Hepatocyte (in vitro differentiated cells): ENCODE measurements at regions not wholly inside any gene's neighbourhood (a gene's known extent, or its start where the extent isn't known, plus 50 kb on each side); places are given as distances from the start of the nearest gene placed in this dataset.

Experiments
- CTCF ChIP-seq: fragments of 200-600 bp; sonication (generic); IDR thresholded peaks from 2 replicates; pipeline ENCODE4 v1.5.1; 2016; ENCODE audit warnings: antibody characterized with exemption, mild to moderate bottlenecking; ENCODE audit not compliant: poor library complexity
- EZH2 ChIP-seq: fragments of 200-600 bp; sonication (generic); IDR thresholded peaks from 2 replicates; pipeline ENCODE4 v1.6.1; 2016; ENCODE audit warnings: antibody characterized with exemption, mild to moderate bottlenecking, borderline replicate concordance
- EZH2phosphoT487 ChIP-seq: fragments of 200-600 bp; sonication (generic); IDR thresholded peaks from one replicate; pipeline ENCODE4 v1.6.1; 2018; ENCODE audit warnings: antibody characterized with exemption, mild to moderate bottlenecking, low read depth, moderate library complexity; ENCODE audit not compliant: unreplicated experiment, severe bottlenecking

- no peak for TF ChIP-seq CTCF
- TF ChIP-seq EZH2phosphoT487, result no peak
- TF ChIP-seq EZH2, result no peak
Observed at GRCh38 chr16:17658881-17659280, 188.1 kb upstream of the XYLT1 start.
